ENCODE measurements at regions not wholly inside any gene's neighbourhood (a gene's known extent, or its start where the extent isn't known, plus 50 kb on each side); places are given as distances from the start of the nearest gene placed in this dataset.

DNA sequence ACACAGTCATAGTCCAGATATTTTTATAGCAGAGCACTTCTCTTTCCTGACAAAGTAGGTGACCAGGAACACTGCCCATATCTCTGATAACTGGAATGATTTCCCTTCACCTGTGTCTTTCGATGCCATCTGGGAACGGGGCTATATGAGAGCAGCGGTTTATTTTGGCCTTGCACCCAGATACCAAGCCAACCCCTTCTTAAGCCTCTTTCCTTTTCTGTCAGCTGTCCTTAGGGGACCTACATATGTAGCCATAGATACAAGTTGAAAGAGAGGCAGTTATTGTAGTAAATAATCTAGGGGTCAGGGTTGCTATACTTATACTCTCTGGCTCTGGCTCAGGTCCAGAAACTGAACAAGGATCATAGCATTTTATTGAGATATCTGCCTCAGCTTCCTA, 128.8 kb downstream of the NHLRC3 start:
- DNase-seq = no peak

DNA sequence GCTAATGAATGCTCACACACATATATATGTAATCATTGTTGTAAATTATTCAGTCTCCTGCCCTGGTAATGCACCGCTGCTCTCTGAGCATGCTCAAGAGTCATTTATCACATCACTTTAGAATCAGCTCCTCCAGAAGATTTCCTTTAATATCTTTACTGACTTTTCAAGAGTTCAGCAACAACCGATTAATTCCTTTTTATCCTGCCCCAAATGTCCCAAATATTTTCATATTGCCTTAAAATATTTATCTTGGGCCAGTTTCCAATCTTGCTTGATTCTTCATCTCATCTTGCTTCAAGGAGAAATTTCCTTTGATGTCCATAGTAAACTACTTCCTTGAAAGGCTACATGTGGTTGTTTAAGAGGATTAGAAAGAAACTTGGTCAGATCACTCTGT, 132.5 kb downstream of the NHLRC3 start:
- DNase-seq = no peak

DNA sequence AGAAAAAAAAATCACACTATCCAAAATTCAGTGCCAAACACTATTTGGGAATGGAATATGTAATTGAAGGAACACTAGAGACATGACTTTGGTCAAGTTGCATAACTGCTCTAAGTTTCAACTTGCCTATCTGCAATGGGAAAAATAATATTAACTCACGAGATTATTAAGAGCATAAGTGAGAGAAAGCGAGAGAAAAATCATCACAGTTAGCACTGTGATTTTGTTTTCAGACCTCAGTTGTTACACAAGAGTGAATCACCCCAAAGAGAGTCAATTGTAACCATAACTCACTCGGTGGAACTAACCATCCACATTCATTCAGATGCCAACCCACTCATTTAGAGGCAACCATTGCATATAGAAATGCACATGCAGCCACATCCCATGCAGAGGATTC, 147.1 kb downstream of the NHLRC3 start:
- DNase-seq = no peak

DNA sequence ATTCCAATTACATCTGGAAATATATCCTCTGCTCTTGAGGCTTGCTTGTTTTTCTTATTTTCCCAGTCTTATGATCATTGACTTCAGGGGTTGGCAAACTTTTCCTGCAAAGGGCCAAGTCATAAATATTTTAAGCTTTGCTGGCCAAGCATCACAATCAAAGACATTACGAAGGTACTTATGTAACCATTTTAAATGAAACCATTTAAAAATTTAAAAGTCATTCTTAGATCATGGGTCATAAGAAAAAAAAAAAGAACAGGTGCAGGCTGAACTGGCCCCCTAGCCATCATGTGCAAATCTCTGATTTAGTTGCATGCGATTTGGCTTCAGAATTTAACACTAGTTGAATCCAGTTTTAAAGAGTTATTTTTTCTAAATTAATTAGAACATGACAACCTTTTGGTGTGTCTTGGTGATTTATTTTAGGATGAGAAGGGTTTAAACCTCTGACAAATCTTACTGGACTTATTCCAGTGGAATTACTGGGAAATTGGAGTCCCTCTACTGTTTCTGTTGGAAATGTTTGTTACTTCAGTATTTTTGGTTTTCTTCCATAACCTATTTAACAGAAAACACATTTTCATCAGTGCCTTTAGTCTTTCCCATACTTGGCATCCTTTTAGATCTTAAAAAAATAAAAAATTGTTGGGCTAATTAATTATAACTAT, 148.1 kb downstream of the NHLRC3 start:
- DNase-seq = no peak

DNA sequence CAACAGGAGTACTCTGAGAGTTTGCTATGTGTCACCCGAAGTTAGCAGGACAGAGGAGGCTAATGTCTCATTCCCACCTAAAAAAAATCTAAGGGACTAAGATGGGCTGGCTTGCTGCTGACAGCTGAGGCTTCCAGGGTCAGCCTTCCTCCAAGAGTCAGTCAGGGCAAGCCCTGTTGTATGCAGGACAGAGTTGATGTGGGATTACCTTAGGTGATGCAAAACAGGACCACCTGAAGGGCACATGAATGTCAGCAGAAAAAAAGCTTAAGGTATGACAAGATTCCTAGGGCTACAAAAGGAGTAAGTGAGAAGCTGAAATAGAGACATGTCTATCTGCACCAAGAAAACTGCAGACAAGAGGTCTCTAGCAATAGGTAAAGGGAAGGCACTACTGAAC, 151.5 kb downstream of the NHLRC3 start:
- no peak for DNase-seq

DNA sequence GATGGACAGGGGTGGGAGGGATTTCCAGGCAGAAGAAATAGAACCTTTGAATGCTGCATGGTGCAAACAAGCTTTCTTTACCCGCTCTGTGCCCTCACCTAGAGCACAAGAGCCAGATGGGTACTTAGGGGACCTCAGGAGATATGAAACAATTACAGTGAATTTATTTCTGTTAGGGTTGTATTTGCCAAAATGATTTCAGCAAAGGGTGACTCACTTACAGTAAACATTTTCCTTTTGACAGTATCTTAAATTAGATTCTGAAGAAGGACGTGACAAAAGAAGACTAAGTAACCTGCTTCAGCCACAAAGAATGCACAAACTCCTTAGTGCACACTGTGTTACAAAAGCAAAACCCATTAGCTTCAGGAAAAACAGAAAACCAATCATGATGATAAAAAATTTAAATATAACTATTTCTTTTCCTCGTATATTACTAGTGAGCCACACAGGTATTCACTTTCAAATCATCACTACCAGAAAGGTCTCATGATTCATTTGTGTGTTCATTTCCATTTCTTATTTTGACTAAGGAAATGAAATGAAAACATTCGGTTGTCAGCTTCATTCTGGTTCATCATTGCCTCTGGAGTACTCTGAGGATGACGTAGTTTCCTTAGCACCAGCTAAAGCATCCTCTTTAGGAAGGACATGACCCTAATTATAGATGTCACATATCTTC, 158.8 kb downstream of the NHLRC3 start:
- DNase-seq = no peak

DNA sequence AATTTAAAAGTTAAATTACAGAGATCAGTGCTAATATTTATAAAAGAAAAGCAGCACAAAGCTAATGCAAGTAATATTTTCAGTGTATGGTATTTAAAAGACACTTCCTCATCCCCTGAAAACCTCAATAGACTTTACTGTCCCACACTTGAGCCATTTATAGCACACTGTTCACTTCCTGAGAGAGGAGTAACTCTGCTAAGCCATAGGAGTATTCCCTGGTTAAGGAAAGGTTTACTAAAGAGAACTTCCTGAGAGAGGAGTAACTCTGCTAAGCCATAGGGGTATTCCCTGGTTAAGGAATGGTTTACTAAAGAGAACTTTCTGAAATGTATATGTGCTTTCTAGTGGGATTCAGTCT, 159.4 kb downstream of the NHLRC3 start:
- DNase-seq = no peak

DNA sequence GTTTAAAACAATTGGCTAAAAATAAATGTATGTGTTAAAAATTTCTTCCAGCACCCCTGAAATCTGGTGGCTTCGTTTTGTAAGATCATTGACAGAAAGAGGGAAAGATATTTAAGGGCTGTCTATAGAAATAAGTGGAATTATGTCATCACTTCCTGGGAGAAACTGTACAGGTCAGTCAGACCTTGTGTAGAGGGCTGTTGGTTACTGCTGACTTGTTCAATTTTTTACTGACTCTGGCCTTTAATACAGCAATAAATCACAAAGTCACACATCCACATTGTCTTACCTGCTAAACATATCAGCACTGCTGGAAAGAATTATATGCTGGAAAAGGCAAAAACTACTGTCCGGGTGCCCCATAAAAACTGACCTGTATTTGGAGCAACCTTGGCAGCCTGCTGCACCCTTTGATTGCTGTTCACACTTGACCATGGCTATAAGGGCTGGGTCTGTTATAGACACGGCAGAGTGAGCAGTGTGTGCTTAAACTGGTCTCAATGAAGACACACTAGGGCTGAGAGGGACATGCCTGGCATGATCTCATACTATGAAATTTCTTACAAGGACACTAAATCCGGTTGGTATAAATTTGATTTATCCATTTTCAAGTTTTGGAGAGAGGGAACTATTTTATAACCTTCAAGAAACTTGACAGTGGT, 162.1 kb downstream of the NHLRC3 start:
- DNase-seq = no peak

DNA sequence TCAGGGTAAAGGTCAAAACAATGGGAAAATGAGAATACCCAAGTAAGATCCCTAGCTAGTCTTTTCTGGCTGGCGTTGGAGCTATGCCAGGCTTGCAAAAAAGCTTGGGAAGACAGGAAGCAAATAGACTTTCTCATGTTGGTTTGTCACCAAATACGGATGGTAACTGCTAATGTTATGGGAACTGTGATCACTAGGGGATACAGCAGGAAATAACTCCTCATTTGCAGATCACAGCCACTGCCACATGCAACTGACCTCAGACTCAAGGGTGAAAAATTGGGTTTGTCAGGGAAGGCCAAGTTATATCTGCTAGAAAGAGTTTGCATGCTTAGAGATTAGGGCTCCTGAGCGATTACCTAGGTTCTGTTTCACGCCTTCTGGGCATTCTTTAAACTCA, 162.9 kb downstream of the NHLRC3 start:
- no peak for DNase-seq

DNA sequence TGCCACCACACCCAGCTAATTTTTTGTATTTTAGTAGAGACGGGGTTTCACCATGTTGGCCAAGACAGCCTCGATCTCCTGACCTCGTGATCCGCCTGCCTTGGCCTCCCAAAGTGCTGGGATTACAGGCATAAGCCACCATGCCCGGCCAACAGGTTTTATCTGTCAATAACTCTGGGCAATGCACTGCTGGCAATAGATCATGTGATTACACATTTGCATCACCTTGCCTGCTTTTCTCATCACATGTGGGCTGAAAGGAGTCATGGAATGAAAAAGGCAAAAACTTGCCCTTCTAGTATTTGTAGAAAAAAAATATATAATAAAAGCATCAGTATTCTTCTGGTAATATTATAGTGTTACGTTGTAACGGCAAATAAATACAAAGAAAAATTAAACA, 164.5 kb downstream of the NHLRC3 start:
- no peak for DNase-seq

DNA sequence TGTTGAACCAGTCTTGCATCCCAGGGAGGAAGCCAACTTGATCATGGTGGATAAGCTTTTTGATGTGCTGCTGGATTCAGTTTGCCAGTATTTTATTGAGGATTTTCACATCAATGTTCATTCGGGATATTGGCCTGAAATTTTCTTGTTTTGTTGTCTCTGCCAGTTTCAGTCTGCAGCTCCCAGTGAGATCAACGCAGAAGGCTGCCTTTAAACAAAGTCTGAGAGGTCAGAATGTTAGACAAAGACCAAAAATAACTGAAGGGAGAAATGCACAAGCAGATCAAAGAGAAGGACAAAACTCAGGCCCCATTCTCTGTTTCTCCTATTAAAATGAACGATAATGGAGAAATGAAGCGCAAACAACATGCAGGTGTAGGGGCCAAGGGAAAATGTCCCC, 170.4 kb downstream of the NHLRC3 start:
- no peak for DNase-seq

DNA sequence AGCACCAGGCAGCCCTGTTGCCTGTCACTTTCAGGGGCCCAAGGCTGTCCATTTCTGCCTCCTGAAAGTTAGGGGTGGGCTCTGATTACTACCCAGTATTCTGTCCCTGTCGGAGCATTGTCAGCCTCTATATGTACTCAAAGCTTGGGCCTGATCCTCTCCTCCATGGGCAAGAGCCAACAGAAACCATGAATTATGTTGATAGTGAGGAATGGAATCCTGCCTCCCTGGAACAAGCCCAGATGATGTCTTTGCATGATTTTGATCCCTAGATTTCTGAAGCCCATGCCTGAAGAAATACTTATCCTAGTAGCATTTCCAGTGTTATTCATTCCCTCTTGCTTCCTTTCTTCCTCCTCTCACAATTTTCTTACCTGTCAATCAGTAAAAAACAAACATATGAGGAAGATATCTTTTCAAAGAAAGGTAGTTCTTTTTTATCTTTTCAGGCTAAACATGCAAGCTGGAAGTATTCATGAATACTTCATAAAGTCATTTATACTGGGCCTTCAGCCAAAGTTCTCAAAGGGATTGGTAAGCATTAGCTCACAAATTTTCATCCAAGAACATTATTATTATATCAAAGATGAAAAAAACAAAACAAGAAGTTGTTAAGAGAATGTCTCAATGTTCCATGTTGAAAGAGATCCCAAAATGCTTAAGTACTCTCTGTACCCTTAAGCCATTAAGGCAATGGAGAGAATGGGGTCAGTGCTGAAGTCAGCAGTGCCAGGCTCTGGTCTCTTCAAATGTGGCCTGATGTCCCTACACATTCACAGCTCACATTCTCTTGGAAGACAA, 171.7 kb downstream of the NHLRC3 start:
- DNase-seq = no peak

DNA sequence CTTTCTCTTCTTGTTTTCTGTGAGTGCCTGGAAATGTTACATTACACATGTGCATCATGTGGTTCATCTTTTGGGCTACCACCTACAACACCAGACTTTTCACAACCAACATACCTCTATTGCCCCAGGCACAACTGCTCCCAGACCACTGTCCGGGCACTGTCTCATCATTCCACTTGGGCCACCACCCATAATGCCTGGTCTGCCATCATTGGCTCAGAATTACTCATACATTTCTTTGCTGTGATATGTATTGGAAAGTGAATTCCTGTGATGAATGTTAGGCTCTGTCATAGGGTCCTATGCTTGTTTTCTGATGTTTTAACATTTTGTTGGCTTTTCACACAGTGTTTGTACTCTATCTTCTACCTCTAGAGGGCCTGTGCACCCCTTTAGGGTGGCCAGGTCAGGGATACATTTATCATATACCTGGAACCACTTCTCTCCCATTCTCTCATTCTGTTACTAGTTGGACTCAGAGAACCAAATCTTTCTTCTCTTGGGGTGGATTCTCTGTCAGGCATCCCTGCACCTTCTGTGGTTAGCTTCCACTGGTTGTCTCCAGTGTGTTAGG, 172.8 kb downstream of the NHLRC3 start:
- DNase-seq = no peak

DNA sequence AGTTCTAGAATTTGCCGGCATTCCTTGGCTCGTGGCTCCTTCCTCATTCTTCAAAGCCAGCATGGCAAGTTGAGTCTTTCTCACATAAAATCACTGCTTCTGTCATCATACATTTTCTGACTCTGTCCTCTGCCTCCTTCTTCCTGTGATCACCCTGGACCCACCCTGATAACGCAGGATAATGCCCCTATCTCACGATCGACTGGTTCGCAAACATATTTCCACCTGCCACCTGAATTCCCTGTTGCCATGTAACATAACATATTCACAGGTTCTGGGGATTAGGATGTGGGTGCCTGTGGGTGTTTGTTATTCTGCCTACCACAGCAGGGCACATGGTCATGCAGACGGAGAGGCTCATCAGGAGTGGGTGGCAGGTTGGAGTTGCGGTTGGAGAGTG, 177.7 kb downstream of the NHLRC3 start:
- no peak for DNase-seq

DNA sequence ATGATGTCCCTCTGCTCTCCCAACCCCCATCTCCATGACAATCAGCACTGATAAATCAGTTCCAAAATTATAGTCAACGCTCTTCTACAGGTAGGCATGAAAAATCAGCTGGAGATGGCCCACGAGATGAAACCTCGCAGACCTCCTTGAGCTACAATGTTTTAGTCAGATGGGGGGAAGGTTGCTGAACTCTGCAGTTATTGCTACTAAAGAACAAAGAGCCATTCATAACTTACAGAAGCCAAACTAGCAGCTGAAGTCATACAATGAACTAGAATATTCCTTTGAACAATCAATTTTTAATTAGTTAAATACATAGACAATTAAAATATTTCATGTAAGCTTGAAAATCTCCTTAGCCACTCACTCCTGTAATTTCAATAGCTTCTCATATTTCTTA, 179.2 kb downstream of the NHLRC3 start:
- no peak for DNase-seq

DNA sequence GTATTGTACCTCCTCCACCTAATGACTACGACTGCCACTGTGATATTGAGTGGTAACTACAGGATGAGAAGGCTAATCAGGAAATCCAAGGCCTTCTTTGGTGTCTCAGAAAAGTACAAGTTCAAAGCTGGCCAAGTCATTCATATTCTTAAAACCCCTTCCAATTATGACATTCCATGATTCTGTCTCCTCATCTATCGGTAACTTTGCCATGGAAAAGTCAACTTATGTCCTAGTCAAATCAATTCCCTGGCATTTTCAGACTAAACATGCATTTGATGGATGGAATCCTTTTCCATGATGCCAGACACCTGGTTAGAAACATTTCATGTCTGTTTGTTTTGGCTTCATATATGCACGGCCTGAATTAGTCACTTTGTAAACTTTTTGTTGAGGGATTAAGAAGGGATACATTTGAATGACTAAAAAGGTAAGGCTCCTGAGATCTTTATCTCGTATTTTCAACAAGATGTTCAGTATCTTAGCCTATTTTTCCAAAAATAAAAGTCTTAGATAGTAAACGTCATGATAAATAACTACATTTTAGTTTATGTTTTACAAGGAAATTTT, 186.5 kb downstream of the NHLRC3 start:
- DNase-seq = no peak

DNA sequence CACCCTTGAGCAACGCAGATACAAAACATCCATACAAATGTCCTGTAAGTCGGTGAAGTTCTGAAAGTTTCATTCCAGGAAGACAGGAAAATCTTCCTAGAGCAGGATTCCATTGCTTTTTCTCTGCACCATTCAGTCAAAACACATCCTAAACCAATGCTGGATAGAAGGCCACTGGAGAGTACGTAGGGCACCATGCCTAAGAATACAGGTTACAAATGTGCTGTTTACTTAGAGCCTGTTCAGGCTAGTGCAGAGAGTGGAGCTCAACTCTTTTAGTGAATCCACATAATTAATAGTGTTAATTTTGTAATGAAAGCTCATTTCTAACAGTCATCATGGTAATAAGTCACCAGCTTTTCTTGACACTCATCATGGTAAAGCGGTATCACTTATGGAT, 187.6 kb downstream of the NHLRC3 start:
- DNase-seq = no peak

DNA sequence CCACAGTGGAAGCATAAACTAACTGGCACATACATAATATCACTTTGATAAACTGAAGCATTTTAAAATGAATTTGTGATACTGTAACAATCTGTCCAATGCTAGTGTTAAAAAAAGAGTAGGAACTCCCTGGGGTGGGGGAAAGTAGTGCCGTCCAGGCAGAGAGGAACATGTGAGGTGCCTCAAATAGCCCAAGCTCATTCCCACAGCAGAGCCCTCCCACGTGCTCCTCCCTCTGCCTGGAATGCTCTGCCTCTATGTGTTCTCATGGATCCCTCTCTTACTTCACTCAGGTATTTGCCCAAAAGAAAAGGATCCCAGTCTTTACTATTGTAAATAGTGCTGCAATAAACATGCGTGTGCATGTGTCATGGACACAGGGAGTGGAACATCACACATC, 188.1 kb downstream of the NHLRC3 start:
- DNase-seq = no peak

DNA sequence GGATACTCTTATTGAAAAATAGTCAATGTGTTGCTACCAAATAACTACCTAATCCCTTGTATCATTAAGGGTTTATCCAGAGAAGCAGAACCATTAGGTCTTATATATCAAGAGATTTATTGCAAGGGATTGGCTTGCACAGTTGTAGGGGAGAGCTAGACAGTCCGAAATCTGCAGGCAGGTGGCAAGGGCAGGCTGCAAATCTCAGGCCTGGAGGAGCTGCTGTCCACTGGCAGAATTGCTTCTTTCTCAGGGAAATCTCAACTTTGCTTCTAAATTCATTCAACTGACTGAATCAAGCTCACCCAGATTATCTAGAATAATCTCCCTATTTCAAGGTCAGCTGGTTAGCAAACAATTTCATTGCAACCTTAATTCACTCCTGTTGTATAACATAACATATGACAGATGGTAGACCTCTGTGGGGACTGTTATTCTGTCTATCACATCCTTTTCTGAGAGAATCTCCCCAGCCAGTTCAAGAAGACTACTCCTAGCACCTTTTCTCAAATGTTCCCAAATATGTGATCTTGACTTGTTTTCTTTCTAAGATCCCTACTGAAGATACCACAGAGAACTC, 194.2 kb downstream of the NHLRC3 start:
- DNase-seq = no peak

DNA sequence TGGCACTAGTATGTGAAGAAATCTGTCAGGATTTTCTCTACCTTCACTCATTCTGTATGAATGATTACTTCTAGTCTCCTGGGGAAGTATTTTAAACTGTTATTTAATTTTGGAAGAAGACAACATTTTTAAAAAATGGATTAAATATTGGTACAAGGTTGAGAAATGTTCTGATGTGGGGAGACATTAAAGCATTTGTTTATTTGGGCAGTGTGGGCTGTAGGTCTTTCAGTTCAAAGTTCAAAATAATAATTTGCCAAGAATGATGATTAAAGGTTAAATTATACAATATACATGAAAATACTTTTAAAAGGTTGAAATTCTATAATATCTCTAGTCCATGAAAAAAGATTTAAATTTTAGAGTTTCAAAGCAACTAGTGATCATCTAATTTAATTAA, 194.7 kb downstream of the NHLRC3 start:
- DNase-seq = no peak

DNA sequence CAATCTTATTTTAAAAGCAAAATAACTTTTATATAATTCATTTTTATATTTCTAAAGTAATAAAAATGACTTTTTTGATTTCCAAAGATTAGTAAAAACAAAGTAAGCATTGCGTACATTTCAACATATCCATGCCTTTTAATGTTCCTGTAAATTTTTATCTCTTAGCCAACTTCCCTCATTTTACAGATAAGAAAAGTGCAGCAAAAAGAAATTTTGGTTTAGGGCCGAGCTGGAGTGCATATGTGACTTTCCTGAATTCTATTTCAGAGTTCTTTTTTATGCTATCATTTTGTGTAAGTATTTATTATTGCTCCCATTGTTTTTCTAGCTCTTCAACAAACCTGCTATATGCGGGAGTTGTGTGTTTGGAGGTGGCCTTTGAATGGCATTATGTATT, 195.3 kb downstream of the NHLRC3 start:
- no peak for DNase-seq

DNA sequence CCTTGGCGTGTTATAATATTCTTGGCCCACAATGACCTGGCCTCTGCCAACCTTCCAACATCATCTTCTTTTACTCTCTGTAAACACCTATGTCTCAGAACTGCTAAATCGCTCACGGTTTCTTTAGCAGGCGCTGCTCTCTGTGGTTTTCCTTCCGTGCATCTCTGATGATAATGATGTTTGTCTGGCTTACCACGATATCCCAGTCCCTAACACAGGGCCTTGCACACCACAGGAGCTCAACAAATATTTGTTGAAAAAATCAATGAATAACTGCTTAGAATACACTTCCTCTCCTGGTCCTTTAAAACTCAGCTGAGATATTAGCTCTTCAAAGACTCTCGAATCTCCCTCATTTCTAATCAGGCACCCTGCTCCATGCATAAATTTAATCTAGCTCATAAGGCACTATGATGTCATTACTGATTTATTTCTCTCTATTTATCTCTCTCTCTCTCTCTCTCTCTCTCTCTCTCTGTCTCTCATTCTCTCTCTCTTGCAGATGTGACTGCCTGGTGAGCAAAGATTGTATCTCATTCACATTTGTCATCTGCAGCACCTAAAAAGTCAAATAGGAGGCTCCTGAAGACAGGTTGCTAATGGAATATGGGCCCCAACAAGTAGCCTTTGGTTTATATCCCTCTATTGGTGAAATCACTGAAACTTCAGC, 206.4 kb downstream of the NHLRC3 start:
- DNase-seq = no peak
